ENCODE measurements at regions not wholly inside any gene's neighbourhood (a gene's known extent, or its start where the extent isn't known, plus 50 kb on each side); places are given as distances from the start of the nearest gene placed in this dataset.

- TF ChIP-seq CTCF (IDR thresholded peaks at IDR 0.05), result no peak
- TF ChIP-seq POLR2A (IDR thresholded peaks at IDR 0.05), result no peak
- no peak for TF ChIP-seq EP300 (IDR thresholded peaks at IDR 0.05)
Observed at GRCh38 chr1:29414086-29414485, 177.8 kb downstream of the PTPRU start.
